ENCODE measurements at regions not wholly inside any gene's neighbourhood (a gene's known extent, or its start where the extent isn't known, plus 50 kb on each side); places are given as distances from the start of the nearest gene placed in this dataset.
"Not testable (repeated sequence)": the region's sequence is repeated elsewhere in the genome, so short reads cannot be mapped to it uniquely, and the experiment has no call there.

DNA sequence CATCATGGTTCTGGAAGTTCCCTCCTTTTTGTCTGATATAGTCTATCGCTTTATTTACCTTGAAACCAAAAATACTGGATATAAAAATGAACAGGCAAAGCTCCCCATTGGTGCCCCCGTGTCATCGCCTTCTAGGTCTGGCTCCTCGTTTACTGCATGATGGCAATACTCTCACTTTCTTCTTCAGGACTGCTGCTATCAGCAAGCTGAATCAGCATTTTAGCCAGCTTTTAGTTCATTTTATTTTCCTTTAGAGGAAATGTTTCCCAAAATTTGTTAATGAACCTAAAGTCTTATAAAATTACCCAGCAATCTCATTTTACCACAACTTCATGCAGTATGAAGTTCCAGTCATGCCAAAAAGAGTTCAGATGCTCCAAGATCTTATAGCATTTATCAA is 80.5 kb downstream of the ZIC3 start:
- DNase-seq: no peak

GRCh38 chrX:137651647-137652046 is 85.7 kb downstream of the ZIC3 start:
- DNase-seq: no peak

DNA sequence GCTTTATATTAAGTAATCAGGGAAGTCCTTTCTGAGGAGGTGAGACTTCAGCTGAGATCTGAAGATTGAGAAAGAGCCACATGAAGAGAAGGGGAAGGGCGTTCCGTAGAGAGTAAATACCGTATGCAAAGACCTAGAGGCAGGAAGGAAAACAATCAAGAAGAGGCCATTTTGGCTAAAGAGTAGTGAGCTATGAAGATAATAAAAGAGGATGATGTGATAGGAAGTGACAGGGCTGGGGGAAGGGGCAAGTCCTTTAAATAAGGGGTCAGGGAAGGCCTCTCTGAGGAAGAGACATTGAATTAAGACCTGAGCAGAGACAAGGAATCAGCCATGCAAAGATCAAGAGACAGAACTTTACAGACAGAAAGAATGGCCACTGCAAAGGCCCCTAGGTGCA is 86.2 kb downstream of the ZIC3 start:
- no peak for DNase-seq

DNA sequence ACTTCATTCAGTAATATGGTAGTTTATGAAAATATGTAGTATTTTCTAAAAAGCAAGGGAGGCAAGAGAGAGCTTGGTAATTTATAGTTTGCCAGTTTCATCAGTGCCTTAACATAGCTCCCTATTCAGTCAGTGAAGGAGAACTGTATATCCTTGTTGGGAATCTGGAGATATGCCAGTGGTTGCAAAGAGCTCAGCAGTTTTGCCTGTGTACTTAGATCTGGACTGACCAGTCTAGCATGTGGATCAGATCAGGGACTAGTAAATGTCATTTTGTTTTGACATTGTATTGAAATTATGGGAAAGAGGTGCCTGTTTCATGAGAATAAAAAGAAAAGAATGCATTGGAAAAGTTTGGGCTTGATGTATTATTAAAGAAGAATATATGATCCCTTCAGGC is 88.6 kb downstream of the ZIC3 start:
- DNase-seq: no peak

DNA sequence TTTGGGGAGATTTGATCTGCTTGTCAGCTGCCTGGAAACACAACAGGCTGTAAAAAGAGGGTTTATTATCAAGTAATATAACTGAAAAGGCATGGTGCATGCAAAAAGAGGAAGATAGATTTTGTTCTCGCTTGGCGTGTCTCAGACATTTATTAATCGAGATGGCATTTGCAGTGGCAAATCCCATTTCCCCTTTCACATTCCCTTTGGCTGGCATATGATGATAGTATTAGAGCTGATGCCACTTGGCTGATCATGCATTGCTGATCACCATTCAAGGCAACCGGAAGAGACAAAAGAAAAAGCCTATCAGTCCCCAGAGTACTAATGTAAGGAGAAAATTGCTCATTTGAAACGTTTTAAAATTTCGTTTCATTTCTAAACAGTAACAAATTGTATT is 101.8 kb downstream of the ZIC3 start:
- no peak for DNase-seq

DNA sequence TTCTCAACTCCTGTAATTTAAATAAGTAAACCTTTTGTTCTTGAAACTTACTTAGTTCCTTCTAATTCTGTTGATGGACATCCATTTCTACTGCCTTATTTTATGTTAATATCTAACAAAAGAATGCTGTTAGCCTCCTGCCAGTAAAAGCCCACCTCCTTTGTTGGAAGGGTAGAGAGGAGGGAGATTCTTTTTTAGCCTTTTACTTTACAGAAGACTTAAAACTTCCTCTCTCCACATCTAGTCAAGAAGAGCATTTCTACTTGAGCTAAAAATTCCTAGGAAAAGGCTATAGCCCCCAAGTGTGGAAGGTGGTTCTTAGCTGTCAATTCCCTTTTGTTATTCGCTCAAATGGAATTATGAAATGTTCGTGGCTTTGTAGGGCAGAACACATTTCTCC is 118.7 kb downstream of the ZIC3 start:
- no peak for DNase-seq

- no peak for DNase-seq
Observed at GRCh38 chrX:137695417-137695816, 129.5 kb downstream of the ZIC3 start.

GRCh38 chrX:137707348-137707747 is 141.4 kb downstream of the ZIC3 start:
- no peak for DNase-seq

DNA sequence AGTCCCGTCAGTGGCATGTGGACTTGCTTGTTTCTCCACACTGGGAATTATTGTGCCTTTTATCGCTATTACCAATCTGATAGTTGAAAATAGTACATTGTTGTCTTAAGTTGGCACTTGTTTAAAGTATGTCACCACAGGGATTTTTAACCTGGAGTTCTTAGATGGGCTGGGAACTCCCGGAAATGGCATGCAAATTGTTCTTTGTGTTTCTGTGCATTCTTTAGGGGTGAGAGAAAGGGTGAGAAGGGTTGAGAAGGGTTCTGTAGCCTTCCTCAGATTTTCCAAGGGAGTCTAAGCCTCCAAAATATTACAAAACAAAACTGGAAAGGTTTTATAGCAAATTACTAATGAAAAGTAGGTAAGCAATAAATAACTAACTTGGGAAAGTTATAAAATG is 176.9 kb downstream of the ZIC3 start:
- DNase-seq: no peak

DNA sequence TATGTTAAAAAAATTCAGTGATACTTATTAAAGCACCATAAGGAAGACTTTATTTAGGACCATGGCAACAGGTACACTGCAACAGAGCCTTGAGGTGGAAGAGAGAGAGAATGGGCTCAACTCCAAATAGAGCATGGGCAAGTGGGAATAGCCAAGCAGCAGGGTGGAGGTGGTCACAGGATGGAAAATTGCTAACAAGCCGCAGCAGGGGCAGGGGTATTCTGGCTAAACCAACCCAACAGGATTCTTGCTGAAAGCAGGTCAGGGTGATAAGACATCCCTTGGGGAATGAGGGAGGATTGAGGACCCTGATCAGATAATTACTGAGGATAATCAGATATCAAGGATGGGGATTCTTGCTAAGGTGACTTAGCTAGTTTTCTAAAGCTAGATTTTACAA is 177.5 kb downstream of the ZIC3 start:
- no peak for DNase-seq

DNA sequence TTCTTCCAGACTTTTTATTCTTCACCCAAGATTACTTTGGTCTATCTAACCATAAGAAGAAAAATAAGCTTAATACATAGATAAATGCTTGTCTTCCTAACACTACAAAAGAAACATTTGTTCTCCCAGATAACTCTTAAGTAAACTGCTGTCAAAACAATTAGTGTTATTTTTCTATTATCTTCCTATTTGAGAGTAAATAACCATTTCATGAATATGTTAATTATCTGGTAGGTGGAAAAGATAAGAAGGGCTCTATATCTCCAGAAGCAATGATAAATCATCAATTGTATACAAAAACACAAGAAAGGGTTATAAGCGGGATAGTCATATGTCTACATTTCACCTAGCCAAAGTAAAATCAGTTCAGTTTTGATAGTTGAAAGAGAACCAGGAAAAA is 180.4 kb downstream of the ZIC3 start:
- no peak for DNase-seq

DNA sequence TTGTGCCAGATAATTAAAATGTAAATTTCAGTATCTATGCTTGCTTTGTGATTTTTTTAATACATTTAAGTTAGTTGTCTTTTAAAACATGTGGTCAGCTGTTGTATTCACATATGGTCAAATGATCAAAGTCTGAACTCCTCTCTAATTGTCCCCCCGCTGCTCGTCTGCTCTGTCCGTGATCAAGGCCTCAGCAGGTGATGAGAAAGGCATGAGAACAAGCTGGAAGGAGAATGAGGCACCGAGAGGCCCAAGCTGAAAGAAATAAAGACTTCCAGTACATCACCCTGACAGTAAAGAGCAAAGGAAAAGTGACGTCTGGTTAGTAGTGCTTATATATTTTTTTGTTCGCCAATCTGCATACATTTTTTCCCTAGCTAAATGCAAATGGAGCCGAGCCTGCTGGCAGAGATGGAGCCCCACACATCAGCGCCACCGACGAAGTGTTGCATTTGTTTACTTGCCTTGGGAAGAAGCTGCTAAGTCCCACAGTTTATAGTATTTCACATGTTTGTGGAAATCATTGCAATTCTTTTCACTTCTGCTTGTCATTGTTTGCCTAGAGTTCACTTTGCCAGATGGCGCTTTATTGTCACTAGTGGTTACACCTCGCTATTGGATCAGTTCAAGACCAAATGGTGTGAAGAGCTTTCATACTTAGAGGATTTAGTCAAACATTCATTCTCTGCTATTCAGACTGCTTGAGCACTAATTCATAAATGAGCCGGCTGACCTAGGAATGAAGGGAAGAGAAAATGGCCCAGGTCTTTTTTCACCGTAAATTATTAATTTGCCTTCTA is 181.5 kb downstream of the ZIC3 start:
- no peak for DNase-seq

- no peak for DNase-seq
Observed at GRCh38 chrX:137748827-137749226, 182.9 kb downstream of the ZIC3 start.

- no peak for DNase-seq
Observed at GRCh38 chrX:137749246-137749645, 183.3 kb downstream of the ZIC3 start.

GRCh38 chrX:137771537-137771936 is 205.6 kb downstream of the ZIC3 start:
- no peak for DNase-seq

DNA sequence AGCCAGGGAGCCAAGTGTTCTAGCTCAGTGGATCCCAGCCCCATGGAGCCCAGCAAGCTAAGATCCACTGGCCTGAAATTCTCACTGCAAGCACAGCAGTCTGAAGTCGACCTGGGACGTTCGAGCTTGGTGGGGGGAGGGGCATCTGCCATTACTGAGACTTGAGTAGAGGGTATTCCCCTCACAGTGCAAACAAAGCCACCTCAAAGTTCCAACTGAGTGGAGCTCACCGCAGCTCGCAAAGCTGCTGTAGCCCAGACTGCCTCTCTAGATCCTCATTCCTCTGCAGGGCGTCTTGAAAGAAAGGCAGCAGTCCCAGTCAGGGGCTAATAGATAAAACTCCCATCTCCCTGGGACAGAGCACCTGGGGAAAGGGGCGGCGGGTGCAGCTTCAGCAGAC is 226.3 kb downstream of the ZIC3 start:
- DNase-seq: no peak

DNA sequence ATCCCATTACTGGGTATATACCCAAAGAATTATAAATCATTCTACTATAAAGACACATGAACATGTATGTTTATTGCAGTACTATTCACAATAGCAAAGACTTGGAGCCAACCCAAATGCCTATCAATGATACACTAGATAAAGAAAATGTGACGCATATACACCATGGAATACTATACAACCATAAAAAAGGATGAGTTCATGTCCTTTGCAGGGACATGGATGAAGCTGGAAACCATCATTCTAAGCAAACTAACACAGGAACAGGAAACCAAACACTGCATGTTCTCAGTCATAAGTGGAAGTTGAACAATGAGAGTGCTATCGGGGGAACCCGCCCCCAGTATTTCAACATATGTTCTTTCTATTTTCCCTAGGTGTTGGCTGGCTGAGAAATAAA is 232.0 kb downstream of the ZIC3 start:
- DNase-seq: not testable (repeated sequence)

DNA sequence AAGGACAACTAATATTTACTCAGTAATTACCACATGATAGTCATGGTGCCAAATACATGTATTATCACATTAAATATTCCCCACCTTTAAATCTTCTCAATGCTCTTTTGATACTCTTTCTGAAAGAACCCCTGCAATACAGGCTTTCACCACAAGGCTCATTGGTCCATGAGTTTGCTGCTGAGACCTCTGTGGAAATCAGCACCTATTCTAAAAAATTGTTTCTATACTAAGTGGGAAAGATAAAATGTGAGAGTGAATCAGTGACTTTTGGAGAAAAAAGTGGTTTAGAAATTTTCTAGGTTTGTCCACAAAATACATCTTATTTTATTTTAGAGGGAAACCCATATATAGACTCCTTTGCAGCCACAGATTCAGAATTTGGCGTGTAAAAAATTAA is 257.3 kb downstream of the ZIC3 start:
- DNase-seq: no peak

DNA sequence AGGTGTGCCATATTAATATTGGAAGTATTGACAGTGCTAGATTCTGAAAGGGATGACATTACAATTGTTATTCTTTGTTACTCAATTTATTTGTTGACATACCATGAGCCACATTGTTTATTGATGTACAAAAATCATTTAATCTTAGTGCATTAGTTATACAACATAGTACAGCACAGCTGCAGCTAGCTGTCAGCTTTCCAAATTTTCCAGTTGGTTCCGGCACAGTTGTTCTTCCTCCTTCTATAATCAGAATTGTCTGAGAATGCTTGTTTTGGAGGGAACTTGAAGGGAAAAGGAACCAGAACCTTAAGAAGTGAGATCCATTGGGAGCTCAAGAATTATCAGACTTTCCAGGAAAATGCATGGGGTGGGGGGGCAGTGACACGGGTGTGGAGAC is 281.4 kb downstream of the ZIC3 start:
- no peak for DNase-seq

DNA sequence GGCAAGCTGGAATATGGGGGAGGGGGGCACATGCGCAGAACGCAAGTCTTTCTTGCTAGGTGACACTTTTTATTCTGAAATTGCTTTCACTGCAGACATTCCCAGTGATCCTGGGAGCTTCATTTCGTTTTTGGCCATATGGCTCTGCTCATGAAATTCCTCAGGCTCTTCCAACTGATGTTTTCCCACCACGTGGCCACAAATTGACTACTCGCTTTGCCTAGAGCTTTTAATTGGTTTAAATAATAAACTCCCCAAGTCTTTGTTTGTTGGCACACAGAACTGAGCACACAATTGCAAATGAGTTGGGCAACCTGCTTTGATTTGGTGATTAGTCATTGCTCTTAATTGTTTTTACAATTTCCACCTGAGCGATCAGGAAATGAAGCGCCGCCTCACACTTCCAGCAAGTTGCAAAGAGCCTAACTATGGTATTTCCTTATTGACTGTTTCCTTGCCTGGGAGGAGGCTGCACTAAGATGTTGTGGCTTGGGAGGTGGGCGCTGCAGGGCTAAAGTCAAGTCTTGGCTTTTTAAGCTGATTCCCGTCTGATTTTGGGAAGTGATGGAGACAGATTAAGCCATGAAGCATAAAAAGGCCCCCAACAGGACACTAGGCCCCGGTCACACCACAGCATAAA is 282.5 kb downstream of the ZIC3 start:
- no peak for DNase-seq

DNA sequence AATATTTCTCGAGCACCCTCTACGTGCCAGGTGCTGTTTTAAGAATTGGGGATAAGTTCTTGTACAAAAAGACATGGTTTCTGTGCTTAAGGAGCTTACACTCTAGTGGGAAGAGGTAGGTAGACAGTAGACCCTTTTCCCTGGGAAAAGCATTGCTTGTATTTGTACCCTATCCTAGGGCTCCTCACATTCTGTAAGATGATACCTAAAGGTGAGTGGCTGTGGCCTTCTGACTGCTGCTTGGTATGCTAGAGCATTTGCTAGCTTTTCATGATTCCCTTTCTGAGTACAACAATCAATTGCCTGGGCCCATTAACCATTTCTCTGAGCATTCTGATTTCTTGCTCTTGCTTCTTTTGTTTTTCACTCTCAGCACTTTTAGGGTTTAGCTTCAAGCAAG is 286.6 kb downstream of the ZIC3 start:
- DNase-seq: no peak

DNA sequence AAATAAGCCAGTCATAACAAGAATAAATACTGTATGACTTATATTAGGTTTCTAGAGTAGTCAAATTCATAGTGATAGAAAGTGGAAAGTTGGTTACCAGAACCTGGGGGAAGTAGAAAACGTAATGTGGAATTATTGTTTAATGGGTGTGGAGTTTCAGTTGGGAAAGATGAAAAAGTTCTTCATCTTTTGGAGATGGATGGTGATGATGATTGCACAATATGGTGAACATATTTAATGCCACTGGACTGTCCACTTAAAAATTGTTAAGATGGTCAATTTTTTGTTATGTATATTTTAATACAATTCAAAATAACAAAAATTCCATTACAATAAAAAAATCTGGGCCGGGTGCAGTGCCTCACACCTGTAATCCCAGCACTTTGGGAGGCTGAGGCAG is 289.6 kb downstream of the ZIC3 start:
- DNase-seq: no peak

GRCh38 chrX:137858106-137858505 is 292.2 kb downstream of the ZIC3 start:
- no peak for DNase-seq

- no peak for DNase-seq
Observed at GRCh38 chrX:137878401-137878800, 312.5 kb downstream of the ZIC3 start.

DNA sequence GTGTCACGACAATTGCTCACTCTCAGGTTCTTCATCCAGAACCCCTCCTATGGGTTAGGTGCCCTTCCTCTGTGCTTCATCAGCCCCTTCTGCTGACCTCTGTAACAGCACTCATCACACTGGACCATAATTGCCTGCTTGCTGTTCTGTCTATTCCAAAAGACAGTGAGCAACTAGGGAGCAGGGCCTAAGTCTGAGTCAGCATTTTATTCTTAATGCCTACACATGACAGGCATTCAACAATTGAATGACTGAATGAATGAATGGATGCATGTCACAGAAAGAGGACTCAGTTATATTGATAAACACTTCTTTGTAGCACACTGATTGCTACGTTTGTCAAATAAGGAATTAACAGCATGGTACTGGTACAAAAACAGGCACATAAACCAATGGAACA is 317.0 kb downstream of the ZIC3 start:
- no peak for DNase-seq

All from NCI-H2171 treated with DMSO at 0.1 percent for 48 hours (cell line).